HG02885 (cell line): ENCODE measurements at regions not wholly inside any gene's neighbourhood (a gene's known extent, or its start where the extent isn't known, plus 50 kb on each side); places are given as distances from the start of the nearest gene placed in this dataset.
"Not testable (repeated sequence)": the region's sequence is repeated elsewhere in the genome, so short reads cannot be mapped to it uniquely, and the experiment has no call there.

Source experiments
- ATAC-seq: cut with Tn5 transposase; IDR thresholded peaks from one replicate; pipeline ENCODE4 v1.9.1; 2021; ENCODE audit warnings: mild to moderate bottlenecking; ENCODE audit not compliant: unreplicated experiment, poor library complexity

- no peak for ATAC-seq
Observed at GRCh38 chr16:64667334-64667877, 454.5 kb downstream of the CDH11 start.

DNA sequence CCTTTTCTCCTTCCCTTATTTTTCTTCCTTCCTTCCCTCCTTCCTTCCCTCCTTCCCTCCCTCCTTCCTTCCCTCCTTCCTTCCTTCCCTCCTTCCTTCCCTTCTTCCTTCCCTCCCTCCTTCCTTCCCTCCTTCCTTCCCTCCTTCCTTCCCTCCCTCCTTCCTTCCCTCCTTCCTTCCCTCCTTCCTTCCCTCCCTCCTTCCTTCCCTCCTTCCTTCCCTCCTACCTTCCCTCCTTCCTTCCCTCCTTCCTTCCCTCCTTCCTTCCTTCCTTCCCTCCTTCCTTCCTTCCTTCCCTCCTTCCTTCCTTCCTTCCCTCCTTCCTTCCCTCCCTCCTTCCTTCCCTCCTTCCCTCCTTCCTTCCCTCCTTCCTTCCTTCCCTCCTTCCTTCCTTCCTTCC lies 459.6 kb downstream of the CDH11 start:
- ATAC-seq, result not testable (repeated sequence)

DNA sequence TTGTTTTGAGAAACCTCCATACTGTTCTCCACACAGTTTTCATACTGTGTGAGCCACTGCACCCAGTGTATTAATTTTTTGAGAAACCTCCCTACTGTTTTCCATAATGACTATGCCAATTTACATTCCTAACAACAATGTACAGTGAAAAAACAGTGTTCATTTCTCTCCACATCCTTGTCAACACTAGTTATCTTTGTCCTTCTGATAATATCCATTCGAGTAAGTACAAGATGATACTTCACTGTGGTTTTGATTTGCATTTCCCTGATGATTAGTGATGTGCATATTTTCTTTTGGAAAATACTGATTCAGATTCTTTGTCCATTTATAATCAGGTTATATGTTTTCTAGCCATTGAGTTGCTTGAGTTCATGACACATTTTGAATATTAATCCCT lies 462.0 kb downstream of the CDH11 start:
- ATAC-seq, result no peak

- no peak for ATAC-seq
Observed at GRCh38 chr16:64657316-64658011, 464.4 kb downstream of the CDH11 start.

DNA sequence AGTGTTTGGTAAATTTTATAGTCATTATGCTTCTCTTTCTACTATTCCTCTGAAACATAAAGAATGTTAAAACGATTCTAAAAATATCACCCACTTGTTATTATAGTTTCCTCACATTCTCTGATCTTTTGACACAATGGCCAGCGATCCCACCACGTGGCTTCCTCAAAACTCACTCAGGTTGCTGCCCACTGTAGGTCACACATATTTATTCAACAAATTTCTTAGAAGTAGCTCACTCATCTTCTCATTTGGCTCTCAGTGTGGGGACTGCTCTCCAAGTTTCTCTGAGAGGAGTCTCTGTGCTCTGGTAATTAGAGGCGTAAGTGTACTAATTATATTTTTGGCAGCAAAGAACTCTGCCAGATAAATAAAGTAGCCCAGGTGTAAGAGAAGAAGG lies 465.4 kb downstream of the CDH11 start:
- ATAC-seq, result no peak

- no peak for ATAC-seq
Observed at GRCh38 chr16:64654178-64654577, 467.7 kb downstream of the CDH11 start.

GRCh38 chr16:64648282-64648681 lies 473.6 kb downstream of the CDH11 start:
- no peak for ATAC-seq

DNA sequence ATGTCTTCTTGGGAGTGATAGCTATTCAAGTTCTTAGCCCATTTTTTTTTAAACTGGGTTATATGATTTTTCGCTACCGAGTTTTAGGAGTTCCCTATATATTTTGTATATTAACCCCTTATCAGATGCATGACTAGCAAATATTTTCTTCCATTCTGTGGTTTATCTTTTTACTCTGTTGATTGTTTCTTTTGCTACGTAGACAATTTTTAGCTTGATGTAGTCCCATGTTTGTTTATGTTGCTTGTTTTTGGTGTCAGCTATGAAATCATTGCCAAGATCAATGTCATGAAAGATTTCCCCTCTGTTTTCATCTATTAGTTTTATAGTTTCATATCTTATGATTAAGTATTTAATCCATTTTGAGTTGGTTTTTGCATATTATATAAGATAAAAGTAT lies 480.5 kb downstream of the CDH11 start:
- ATAC-seq, result no peak

DNA sequence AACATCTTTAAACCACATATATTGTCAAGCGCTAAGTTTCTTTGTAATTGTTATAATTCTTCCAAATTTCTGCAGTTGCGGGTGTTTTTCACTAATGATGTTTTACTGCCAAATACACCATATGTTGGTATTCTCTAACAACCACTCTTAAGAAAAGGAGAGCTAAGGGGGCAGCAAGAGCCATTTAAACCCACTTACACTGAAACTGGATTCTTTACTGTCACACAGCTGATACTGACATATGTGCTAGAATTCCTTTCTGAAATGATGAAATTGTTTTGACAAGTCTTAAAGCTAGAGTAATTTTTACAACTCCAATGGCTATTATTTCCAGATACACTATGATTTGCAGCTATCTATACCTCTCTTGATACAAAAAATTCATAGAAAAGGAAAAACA lies 483.1 kb downstream of the CDH11 start:
- no peak for ATAC-seq

GRCh38 chr16:64629622-64630021 lies 492.2 kb downstream of the CDH11 start:
- no peak for ATAC-seq

- no peak for ATAC-seq
Observed at GRCh38 chr16:64627781-64628180, 494.1 kb downstream of the CDH11 start.

GRCh38 chr16:64627288-64627687 lies 494.6 kb downstream of the CDH11 start:
- no peak for ATAC-seq

- ATAC-seq, result no peak
Observed at GRCh38 chr16:64626776-64627175, 495.1 kb downstream of the CDH11 start.

- ATAC-seq, result no peak
Observed at GRCh38 chr16:64621616-64622015, 500.2 kb downstream of the CDH11 start.

- ATAC-seq, result no peak
Observed at GRCh38 chr16:64617836-64618476, 503.9 kb downstream of the CDH11 start.

DNA sequence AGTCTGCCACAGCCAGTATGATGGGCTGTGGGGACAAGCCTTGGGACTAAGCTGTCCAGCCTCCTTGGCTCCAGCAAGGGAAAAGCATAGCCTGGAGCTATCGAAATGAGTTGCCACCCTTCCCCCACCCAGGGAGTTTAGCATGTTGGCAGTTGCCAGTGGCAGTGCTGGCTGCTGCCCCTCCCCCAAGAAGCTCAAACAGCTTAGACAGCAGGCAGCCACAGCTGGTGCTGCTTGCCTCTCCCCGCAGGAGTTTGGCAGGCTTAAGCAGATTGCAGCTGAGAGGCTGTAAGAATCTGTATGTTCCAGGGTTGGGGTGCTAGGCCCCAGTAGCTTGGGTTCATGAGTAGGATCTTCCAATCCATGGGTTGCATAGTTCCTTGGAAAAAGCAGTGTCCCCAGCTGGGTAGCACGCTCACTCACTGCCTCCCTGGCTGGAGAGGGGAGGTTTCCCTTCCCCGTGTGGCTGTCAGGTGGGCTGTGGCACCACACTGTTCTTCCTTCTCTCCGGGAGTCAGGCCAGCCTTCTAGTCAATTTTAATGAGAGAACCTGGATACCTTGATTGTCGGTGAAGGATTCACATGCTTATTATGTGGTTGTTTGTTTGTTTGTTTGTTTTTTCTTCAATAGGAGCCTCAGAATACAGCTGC lies 506.1 kb downstream of the CDH11 start:
- no peak for ATAC-seq

- no peak for ATAC-seq
Observed at GRCh38 chr16:64596196-64596595, 525.7 kb downstream of the CDH11 start.

GRCh38 chr16:64590513-64590912 lies 531.4 kb downstream of the CDH11 start:
- ATAC-seq, result no peak

DNA sequence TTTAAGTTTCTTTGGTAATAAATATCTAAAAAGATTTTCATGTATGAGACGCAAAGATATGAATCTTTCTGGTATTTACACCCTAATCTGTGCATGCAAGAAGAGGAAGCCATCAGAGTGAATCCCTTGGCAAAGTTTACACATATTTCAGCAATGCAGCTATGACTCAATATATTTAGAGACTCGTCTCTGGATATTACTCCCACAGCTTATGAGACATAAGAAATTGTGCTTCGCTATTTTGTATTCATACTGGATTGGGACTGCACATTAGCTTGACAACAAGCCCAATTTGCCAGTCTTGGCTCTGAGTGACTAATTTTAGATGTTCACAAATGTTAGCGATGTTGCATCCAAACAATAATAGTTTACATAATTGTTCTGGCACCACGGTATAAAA lies 532.0 kb downstream of the CDH11 start:
- ATAC-seq, result no peak

DNA sequence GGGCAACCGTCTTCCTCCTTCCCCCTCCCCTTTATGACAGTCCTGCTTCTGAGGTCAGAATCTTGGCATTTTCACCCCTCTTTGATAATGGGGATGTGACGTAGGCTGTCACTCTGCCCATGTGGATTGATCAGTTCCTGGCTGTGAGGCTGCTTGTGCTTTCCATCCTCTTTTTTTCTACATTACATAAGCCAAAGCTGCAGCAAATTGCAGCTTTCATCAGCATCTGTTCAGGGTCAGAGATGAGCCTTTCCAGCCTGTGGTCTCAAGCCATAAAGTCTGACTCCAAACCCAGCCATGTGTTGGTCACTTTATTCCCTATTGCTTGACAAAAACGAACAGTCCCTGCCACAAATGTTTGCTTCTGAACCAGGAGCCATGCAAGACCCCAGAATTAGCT lies 535.1 kb downstream of the CDH11 start:
- ATAC-seq, result no peak

GRCh38 chr16:64585367-64585766 lies 536.5 kb downstream of the CDH11 start:
- no peak for ATAC-seq
